ENCODE measurements at regions not wholly inside any gene's neighbourhood (a gene's known extent, or its start where the extent isn't known, plus 50 kb on each side); places are given as distances from the start of the nearest gene placed in this dataset.
"Not testable (repeated sequence)": the region's sequence is repeated elsewhere in the genome, so short reads cannot be mapped to it uniquely, and the experiment has no call there.

GRCh38 chr3:194885766-194886165 lies 200.1 kb downstream of the FAM43A start:
- TF ChIP-seq CTCF (IDR thresholded peaks at IDR 0.05; ENCODE audit: insufficient read depth, low read length): no peak
- H3K4me3 ChIP-seq (ENCODE audit: low read depth, low read length): no peak overlapping the region
- DNase-seq (ENCODE audit: low read depth): no peak

GRCh38 chr3:194886836-194887235 lies 201.2 kb downstream of the FAM43A start:
- no peak for DNase-seq (ENCODE audit: low read depth)
- no peak for TF ChIP-seq CTCF (IDR thresholded peaks at IDR 0.05; ENCODE audit: insufficient read depth, low read length)

GRCh38 chr3:194888062-194888461 lies 202.4 kb downstream of the FAM43A start:
- H3K4me3 ChIP-seq (ENCODE audit: low read depth, low read length); DNase-seq (ENCODE audit: low read depth): not testable (repeated sequence)

More at GRCh38 chr3:194886836-194887235, 201.2 kb downstream of the FAM43A start:
- H3K4me3 ChIP-seq (ENCODE audit: low read depth, low read length): no peak overlapping the region

GRCh38 chr3:194888916-194889315 lies 203.2 kb downstream of the FAM43A start:
- TF ChIP-seq CTCF (IDR thresholded peaks at IDR 0.05; ENCODE audit: insufficient read depth, low read length): no peak
- DNase-seq (ENCODE audit: low read depth): no peak
- H3K4me3 ChIP-seq (ENCODE audit: low read depth, low read length): no peak overlapping the region

- no peak for DNase-seq (ENCODE audit: low read depth)
- TF ChIP-seq CTCF (IDR thresholded peaks at IDR 0.05; ENCODE audit: insufficient read depth, low read length): no peak
Measured at GRCh38 chr3:194890091-194890490, 204.4 kb downstream of the FAM43A start.

GRCh38 chr3:194893121-194893987 lies 207.7 kb downstream of the FAM43A start:
- no peak for DNase-seq (ENCODE audit: low read depth)
- no peak for TF ChIP-seq CTCF (IDR thresholded peaks at IDR 0.05; ENCODE audit: insufficient read depth, low read length)
- H3K4me3 ChIP-seq (ENCODE audit: low read depth, low read length): no peak overlapping the region

More at GRCh38 chr3:194890091-194890490, 204.4 kb downstream of the FAM43A start:
- no peak overlapping the region for H3K4me3 ChIP-seq (ENCODE audit: low read depth, low read length)

- no peak for DNase-seq (ENCODE audit: low read depth)
- no peak overlapping the region for H3K4me3 ChIP-seq (ENCODE audit: low read depth, low read length)
- TF ChIP-seq CTCF (IDR thresholded peaks at IDR 0.05; ENCODE audit: insufficient read depth, low read length): no peak
Measured at GRCh38 chr3:194894538-194894937, 208.9 kb downstream of the FAM43A start.
